GM19238 (cell line): ENCODE measurements at regions not wholly inside any gene's neighbourhood (a gene's known extent, or its start where the extent isn't known, plus 50 kb on each side); places are given as distances from the start of the nearest gene placed in this dataset.

Experiments
- DNase-seq: peaks from one replicate; pipeline ENCODE4 v3.0.0; 2011; ENCODE audit warnings: low spot score; ENCODE audit not compliant: insufficient read length

GRCh38 chr6:87995461-87995860, 52.2 kb upstream of the SPACA1 start:
- DNase-seq, result no peak

GRCh38 chr6:87993356-87993755, 54.3 kb upstream of the SPACA1 start:
- DNase-seq, result no peak

GRCh38 chr6:87990871-87991270, 56.8 kb upstream of the SPACA1 start:
- no peak for DNase-seq

GRCh38 chr6:87982134-87982533, 65.5 kb upstream of the SPACA1 start:
- no peak for DNase-seq

- no peak for DNase-seq
Measured at GRCh38 chr6:87979737-87980136, 67.9 kb upstream of the SPACA1 start.

- no peak for DNase-seq
Measured at GRCh38 chr6:87976616-87977015, 71.0 kb upstream of the SPACA1 start.

GRCh38 chr6:87975561-87975960, 72.1 kb upstream of the SPACA1 start:
- no peak for DNase-seq

GRCh38 chr6:87972279-87972678, 75.4 kb upstream of the SPACA1 start:
- DNase-seq, result no peak

- DNase-seq, result no peak
Measured at GRCh38 chr6:87971605-87972262, 75.9 kb upstream of the SPACA1 start.

- peak; percentile 8 for DNase-seq
Measured at GRCh38 chr6:87968435-87969278, 79.0 kb upstream of the SPACA1 start.

- DNase-seq, result no peak
Measured at GRCh38 chr6:87965806-87966205, 81.8 kb upstream of the SPACA1 start.

GRCh38 chr6:87959083-87959482, 88.6 kb upstream of the SPACA1 start:
- DNase-seq, result no peak

- DNase-seq, result no peak
Measured at GRCh38 chr6:87951751-87952150, 95.9 kb upstream of the SPACA1 start.

- DNase-seq, result no peak
Measured at GRCh38 chr6:87950614-87951013, 97.0 kb upstream of the SPACA1 start.

- DNase-seq, result no peak
Measured at GRCh38 chr6:87949194-87949593, 98.4 kb upstream of the SPACA1 start.

GRCh38 chr6:87946669-87947068, 101.0 kb upstream of the SPACA1 start:
- DNase-seq, result no peak

- DNase-seq, result no peak
Measured at GRCh38 chr6:87945966-87946365, 101.7 kb upstream of the SPACA1 start.

- no peak for DNase-seq
Measured at GRCh38 chr6:87945181-87945580, 102.5 kb upstream of the SPACA1 start.

- DNase-seq, result no peak
Measured at GRCh38 chr6:87944541-87944954, 103.1 kb upstream of the SPACA1 start.

GRCh38 chr6:87943191-87943590, 104.5 kb upstream of the SPACA1 start:
- no peak for DNase-seq

GRCh38 chr6:87941556-87942358, 105.9 kb upstream of the SPACA1 start:
- no peak for DNase-seq

- no peak for DNase-seq
Measured at GRCh38 chr6:87939776-87940175, 107.9 kb upstream of the SPACA1 start.
